Activated CD8-positive, alpha-beta memory T cell treated with anti-CD3 and anti-CD28 coated beads, Interleukin-2, amount 50 U/mL, for 1 hour (primary cell): ENCODE measurements at regions not wholly inside any gene's neighbourhood (a gene's known extent, or its start where the extent isn't known, plus 50 kb on each side); places are given as distances from the start of the nearest gene placed in this dataset.

ENCODE experiments used
- DNase-seq: peaks from one replicate; pipeline ENCODE4 v3.0.0-alpha.2; 2020; ENCODE audit errors: extremely low read depth

- DNase-seq, result no peak
Measured at GRCh38 chr2:145288650-145289496, 769.0 kb upstream of the ZEB2 start.

DNA sequence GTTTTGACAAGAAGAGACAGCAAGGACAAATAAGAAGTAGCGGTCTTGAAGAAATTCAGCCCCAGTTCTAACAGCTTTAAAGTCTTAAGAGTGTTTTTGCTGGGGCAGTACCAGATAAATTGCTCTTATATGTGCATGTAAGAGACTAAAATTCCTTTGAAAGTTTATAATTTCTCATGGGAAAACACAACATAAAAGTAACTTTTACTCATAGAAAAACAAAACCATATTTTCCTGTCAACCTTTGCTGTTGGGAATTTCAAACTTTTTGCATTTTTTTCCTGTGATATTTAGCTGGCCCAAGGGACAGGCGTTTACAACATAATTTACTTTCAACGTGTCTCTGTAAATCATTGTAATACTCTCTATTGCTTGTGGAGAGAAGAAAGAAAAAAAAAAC, 767.8 kb upstream of the ZEB2 start:
- DNase-seq, result no peak

GRCh38 chr2:145286716-145287275, 766.9 kb upstream of the ZEB2 start:
- DNase-seq, result no peak

DNA sequence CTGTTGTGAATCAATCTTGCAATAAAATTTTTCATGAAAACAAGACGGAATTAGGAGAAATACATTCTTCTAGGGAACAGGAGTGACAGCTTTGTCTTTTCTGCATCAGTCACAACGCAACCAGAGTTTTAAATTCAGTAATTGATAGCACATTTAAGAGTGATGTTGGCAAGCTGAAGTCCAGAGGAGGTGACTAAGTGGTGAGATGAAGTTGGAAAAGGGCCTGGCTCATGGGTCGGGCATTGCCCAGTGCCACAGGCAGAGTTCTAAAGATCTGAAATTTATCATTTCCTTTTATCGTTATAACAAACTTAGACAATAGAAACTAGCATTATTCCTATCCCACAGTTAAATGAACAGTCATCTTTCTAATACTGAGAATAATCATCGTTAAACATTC, 764.6 kb upstream of the ZEB2 start:
- no peak for DNase-seq

DNA sequence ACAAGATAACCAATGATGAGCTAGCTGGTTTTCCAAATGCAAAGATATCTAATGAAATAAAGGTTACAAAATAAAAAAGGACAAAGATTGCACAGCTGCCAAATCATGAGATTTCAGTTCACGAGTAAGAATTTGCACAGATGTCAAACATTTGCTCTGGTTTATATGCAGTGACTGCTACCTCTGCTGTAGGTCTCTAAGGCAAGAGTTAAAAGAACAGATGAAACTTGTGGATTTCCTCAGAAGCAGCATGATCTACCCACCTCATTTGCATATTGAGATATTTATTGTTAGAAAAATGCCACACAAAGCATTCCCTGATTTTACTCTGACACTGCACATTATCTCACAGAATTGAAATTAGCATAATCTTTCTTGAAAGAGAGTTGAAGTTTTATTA, 763.2 kb upstream of the ZEB2 start:
- no peak for DNase-seq

GRCh38 chr2:145277922-145278321, 758.0 kb upstream of the ZEB2 start:
- no peak for DNase-seq

DNA sequence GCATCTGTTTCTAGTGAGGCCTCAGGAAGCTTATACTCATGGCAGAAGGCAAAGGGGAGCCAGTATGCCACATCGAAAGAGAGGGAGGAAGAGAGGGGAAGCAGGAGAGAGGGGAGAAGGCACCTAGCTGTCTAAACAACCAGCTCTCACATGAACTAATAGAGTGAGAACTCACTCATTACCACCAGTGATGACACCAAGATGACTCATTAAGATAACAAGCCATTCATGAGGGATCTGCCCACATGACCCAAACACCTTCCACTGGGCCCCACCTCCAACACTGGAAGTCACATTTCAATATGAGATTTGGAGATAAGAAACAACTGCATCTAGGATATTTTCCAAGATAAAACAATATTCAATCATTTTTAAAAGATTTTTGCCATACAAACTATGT, 753.9 kb upstream of the ZEB2 start:
- no peak for DNase-seq

GRCh38 chr2:145268931-145269330, 749.0 kb upstream of the ZEB2 start:
- no peak for DNase-seq

DNA sequence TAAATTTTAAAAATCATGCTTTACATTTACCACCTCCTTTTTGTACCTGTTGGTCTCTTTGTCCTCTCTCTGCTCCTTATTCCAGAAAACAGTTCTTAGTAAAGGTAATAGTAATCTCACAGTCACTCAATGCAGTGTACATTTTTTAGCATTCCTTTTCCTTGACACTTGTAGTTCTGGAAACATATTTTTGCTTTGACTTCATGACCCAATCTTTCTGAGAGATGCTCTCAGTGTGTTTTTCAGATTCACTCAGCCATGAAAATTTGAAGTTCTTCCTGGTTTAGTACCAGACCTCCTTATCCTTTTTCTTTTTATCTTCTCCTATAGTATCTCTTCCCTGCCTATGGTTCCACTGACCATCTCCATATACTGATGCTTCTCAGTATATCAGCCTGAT, 747.5 kb upstream of the ZEB2 start:
- DNase-seq, result no peak

DNA sequence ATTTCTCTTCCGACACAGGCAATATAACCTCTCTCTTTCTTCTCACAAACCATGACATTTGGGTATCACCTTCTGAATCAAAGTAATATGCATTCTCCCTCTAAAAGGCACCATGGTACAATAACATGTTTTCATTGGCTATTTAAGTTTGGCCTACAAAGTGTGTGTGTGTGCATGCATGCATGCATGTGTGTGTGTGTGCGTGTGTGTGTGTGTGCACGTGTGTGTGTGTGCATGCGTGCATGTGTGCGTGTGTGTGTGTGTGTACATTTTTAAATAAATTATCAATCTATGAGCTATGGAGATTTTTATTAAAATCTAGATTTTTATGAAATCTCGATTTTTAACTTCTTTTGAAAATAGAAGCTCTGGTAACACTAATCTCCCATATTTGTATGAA, 745.3 kb upstream of the ZEB2 start:
- DNase-seq, result no peak

GRCh38 chr2:145260674-145261073, 740.8 kb upstream of the ZEB2 start:
- DNase-seq, result no peak

GRCh38 chr2:145260081-145260480, 740.2 kb upstream of the ZEB2 start:
- DNase-seq, result no peak

- no peak for DNase-seq
Measured at GRCh38 chr2:145258903-145259579, 739.1 kb upstream of the ZEB2 start.

- no peak for DNase-seq
Measured at GRCh38 chr2:145257931-145258330, 738.0 kb upstream of the ZEB2 start.

- DNase-seq, result no peak
Measured at GRCh38 chr2:145256551-145256950, 736.6 kb upstream of the ZEB2 start.

DNA sequence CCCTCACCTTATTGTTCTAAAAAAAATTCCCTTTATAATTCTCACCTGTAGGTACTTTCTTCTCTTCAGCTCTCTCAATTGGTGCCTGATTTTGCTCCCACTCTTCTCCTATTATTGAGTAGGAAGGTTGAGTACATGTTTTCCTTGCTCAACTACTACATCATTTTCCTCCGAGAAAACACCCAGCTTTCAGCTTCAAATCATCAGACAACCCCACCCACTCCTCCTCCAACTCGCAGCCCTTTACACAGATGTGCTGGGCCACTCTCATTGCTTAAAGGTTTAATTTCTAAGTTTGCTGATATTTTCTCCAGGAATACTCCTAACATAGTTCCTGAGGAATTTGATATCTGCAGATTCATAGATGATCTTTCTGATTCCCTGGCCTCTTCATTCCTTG, 734.4 kb upstream of the ZEB2 start:
- no peak for DNase-seq

DNA sequence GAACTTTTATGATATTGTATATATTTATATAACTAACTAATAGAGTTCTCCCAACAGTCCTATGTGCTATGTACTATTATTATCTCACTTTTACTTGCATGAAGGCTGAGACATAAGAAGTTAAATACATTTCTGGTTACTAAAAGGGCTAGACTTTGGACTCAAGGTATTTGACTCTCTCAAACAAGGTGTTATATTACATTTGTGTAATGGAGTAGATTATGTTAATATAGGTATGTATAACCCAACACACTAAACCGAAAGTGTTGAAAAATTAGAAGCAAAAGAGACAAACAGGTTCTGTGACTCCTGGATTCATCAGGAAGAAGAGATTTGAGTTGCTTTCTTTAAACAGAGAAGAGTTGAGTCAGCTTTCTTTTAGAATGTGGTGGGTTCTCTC, 733.6 kb upstream of the ZEB2 start:
- DNase-seq, result no peak

DNA sequence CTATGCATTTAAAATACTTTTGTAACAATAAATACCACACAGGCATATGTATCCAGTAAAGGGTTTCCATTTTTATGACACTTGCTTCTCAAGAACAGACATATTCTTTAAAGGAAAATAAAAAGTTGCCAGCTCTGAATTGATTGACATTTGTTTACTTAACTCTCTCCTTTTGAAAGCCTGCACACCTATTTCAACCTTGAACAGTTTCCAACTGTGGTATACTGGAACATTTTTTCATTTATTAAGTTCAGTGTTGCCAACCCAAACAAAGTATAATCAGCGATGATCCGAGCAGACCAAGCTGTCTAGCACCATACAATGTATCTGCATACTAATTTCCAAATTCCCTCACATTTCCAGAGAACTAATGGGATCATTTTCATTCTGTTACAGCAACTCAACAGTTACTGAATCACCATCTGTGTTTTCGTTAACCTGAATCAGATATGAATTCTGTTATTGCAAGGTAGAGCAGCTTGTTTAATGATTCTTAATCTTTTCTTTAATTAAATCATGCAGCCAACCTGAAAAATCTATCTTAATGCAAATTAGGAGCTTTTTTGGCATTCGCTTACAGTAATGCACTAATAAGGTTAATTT, 725.5 kb upstream of the ZEB2 start:
- no peak for DNase-seq

GRCh38 chr2:145235312-145235711, 715.4 kb upstream of the ZEB2 start:
- no peak for DNase-seq

GRCh38 chr2:145230546-145230945, 710.6 kb upstream of the ZEB2 start:
- no peak for DNase-seq

- DNase-seq, result no peak
Measured at GRCh38 chr2:145228506-145228905, 708.6 kb upstream of the ZEB2 start.

DNA sequence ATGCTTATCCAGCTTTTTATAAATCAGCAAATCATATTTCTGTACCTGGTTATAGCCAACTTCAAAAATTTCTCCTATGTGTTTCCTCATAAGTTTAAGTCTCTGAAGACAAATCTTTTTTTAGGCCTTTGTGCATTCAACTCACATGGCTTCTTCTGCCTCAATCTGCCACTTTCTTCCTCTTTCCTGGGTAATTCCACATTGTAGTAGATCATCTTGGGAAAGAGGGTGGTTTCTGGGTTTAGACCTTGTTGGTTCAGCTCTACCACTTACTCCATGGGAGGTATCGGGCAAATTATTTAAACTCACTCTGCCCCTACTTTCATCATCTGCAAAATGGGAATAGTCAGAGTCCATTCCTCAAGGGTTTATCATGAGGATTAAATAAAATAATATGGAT, 707.0 kb upstream of the ZEB2 start:
- no peak for DNase-seq

DNA sequence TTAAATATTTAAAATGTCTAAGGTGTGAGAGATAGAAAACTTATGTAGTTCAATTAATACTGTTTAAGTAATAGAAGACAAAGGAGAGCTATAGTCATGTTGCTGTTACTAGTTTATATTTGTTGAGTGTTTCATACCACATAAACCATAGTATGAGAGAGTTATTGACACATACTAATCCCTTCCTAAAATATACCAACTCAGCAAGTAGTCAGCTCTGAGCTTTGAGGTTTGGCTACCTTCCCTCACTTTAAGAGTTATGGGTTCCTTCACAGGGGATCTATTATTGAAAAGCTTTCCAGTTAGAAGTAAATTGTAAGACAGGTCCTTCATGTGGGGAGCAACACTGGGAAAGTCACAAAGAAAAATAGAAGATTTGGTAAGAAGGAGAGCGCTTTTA, 701.6 kb upstream of the ZEB2 start:
- DNase-seq, result no peak
